GM18508 (cell line): ENCODE measurements at regions not wholly inside any gene's neighbourhood (a gene's known extent, or its start where the extent isn't known, plus 50 kb on each side); places are given as distances from the start of the nearest gene placed in this dataset.
"Not testable (repeated sequence)": the region's sequence is repeated elsewhere in the genome, so short reads cannot be mapped to it uniquely, and the experiment has no call there.

ENCODE experiments used
- ATAC-seq: cut with Tn5 transposase; IDR thresholded peaks from one replicate; pipeline ENCODE4 v1.9.1; 2021; ENCODE audit warnings: moderate number of reproducible peaks; ENCODE audit not compliant: insufficient read depth, unreplicated experiment

DNA sequence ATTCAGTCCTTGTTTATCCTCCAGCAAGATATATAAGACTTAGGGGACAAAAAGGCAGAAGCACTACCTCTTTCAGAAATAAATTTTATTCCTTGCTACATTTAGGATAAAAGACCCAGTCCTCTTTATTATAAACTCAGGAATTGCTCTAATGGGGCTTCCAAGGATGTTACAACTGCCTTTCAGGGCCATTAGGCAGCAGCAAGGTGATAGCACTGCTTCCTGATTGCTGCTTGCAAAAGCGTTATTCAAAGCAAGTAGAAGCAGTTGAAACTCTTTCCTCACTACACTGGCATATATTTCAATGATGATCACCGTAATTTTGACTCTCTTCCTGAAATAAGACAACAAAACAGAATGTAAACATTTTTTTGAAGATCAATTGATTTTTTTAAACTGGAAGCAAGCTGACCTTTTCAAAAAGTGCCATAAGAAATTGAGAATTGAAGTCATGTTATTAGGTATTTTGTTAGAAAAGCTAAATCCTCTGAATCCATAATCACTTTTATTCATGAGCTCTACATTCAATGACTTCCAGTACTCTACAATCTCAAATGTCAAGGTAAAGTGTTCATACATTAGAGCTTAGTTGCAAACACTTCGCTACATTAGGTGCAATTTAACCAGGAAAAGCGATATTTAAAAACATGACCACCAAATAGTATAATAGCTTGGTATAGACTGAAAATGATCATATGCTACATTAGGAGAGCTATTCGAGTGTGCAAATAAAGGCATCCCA, 233.4 kb upstream of the SYT10 start:
- no peak for ATAC-seq

DNA sequence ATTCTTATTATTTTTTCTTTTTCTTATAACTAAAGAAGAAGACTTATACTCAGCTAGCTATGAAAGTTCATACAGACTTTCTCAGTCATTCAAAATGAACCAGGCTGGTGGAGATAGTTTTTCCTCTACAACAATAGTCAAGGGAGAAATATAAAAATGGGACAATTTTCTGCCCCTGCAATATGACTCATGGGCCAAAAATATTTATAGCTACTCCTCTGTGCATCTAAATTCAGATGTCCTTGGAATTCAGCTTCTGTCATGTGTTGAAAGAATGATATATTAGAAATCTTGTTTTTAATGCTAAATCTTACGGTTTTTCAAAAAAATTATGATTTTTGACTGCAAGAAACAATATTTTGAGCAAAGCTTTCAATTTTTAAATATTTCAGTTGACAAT, 237.2 kb upstream of the SYT10 start:
- ATAC-seq, result no peak

DNA sequence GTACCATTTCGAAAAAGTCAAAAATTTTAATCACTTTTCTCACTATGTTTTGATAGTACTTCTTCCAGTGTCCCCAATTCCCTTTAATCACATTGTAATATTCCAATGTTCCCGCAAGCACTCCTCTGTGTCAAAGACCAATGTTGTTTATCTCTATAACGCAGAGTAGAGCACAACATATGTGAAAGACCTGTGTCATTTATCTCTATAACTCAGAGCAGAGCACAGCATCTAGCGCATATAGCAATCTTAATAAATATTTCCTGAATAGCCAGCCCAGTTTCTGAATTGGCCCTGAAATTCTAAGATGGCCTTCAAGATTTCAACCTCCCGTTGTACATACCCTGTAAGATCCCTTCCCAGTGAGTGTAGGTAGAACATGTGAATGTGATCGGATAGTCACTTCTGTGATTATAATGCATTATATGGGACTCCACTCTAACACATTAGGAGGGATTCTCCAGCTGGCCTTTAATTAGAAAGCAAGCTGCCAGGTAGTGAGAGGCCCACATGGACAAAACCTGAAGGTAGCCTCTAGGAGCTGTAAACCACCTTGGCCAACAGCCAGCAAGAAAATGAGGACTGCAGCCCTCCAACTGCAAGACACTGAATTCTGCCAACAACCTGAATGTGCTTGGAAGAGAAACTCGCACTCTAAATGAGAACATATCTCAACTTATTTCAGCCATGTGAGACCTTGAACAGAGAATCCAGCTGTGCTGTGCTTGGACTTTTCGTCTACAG, 238.8 kb upstream of the SYT10 start:
- no peak for ATAC-seq

DNA sequence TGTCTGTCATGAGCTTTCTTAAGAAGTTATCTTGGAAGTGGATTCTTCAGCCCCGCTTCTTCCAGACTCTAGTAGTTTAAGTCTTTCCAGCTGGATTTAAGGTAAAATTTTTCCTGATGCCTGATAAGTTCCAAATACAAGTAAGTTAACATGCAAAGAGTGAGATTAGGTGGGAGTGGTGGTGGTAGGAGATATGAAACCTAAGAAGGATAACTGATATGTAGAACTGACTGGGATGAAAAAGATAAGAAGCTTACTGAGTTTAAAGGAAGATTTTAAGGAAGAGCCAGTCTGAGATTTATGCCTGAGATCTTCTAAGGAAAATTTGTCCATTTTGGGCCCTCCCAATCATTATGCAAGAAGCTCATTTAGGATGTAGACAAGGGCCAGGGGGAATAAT, 250.9 kb upstream of the SYT10 start:
- no peak for ATAC-seq

DNA sequence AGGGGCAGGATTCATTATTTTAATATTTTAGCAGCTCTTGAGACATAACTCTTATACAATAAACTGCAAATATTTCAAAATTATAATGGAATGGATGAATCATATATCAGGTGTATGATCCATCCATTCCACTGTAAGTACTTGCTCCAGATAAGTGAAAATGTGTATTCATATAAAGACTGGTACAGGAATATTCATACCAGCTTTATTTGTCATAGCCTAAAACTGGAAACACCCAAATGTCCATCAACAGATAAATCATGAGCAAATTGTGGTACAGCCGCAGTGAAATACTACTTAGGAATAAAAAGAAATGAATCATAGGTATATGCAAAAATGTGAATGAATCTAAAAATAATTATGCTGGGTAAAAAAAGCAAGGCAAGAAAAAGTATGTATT, 263.6 kb upstream of the SYT10 start:
- no peak for ATAC-seq

DNA sequence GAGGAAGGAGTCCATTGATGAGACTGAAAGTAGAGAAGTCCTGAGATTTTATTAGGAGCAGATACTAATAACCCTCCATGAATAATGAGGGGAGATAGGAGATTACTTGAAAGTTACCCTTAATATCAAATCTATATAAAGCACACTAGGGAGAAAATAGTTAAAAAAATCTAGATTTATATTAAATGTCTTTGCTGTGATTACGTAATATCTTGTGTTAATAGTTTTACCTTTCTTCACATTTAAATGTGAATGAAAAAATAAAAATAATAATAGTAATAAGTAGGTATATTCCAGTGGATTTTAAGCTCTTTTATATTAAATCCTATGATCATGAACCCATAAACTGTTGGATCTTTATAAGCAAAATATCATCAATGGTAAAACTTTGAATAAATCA, 267.3 kb upstream of the SYT10 start:
- ATAC-seq, result no peak

GRCh38 chr12:33708935-33709334, 269.3 kb upstream of the SYT10 start:
- ATAC-seq, result no peak

- no peak for ATAC-seq
These were observed 270.9 kb upstream of the SYT10 start for GRCh38 chr12:33710548-33710947.

- ATAC-seq, result no peak
These were observed 279.0 kb upstream of the SYT10 start for GRCh38 chr12:33718631-33719030.

- ATAC-seq, result no peak
These were observed 281.9 kb upstream of the SYT10 start for GRCh38 chr12:33721561-33721960.

DNA sequence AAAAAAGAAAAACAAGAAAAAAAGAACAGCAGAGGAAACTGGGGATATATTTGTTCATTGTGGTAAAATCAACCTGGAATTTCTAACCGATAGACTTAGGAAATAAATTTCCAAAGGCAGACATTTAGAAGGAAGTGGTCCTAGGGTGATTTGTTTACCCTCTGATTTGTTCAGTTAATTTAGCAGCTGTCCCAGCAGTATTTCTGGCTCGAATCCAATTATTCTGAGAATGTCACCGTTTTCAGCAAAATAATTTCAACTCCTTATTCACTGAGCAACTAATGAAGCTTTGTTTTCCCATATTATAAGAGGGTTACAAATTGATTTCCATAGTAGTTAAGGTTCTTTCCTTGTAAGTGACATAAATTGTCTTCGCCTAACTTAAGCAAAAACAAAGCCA, 285.2 kb upstream of the SYT10 start:
- no peak for ATAC-seq

DNA sequence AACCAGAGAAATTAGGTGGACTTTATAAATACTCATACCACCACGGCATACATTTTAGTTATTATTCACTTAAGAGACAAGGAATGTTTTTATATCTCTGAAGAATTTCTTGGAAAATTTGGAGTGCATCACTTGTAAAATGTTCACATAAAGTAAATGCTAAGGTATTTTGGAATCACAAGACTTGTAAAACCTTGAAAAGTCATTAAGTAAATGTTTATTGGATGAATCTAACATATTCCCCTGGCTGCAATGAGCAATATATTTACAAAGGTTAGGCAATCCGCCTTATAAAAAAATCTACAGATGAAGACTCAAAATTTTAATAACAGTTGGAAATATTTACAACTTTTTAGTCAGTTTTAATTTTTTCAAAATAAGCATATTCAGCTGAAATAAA, 287.4 kb upstream of the ALG10 start:
- ATAC-seq, result no peak

DNA sequence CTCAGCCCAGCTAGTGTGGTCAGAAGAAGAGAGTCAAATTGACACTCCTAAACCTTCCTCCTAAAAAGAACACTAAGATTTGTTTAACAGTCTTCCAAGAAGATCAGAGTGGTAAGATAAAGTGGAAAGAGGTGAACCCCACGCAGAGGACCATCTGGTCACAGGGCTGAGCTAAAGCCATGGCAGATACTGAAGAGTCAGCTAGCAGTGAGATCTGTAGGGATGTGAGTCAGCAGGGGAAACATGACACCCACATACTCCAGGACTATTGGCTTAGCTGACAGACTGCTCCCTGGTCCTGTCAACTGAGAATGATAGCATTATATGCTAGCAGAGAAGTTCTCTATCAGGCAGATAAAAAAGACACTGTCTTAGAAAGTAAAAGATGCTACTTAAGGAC, 269.4 kb upstream of the ALG10 start:
- no peak for ATAC-seq

- ATAC-seq, result no peak
These were observed 264.6 kb upstream of the ALG10 start for GRCh38 chr12:33757701-33758100.

DNA sequence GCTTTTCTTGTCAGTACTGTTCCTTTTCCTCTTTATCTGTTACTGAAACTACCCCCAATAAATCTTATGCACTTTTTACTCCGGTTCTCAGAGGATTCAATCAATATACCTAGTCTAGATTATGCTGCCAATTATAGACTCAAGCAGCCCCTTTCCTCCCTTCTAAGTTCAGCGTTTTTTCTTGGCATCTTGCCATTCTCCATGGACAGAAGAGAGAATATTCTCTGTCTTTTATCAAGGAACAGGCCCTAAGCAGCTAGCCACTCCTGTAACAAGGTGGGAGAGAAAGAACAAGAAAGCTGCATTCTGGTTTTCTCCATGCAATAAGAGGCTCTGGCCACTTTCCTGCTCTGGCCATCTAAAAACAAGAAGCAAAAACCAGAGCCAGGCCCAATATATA, 263.0 kb upstream of the ALG10 start:
- ATAC-seq, result no peak

- no peak for ATAC-seq
These were observed 259.0 kb upstream of the ALG10 start for GRCh38 chr12:33763331-33763730.

DNA sequence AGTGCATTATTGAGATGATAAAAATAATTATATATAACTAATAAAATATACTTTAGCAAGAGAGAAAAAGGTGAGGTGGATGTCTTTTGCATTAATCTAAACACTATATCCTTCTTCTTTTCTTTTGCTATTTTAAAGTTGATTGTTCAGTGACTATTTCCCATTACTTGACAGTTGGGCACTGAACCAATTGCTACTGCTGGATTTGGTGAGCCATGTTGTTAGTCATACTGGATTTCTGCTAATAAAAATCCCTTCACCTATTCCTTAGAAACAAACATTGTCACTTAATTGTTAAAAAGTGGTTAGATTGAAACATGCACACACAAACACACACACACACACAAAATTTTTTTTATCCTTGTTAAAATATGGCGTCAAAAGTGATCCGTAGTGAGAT, 251.6 kb upstream of the ALG10 start:
- no peak for ATAC-seq

- ATAC-seq, result no peak
These were observed 250.4 kb upstream of the ALG10 start for GRCh38 chr12:33771889-33772288.

DNA sequence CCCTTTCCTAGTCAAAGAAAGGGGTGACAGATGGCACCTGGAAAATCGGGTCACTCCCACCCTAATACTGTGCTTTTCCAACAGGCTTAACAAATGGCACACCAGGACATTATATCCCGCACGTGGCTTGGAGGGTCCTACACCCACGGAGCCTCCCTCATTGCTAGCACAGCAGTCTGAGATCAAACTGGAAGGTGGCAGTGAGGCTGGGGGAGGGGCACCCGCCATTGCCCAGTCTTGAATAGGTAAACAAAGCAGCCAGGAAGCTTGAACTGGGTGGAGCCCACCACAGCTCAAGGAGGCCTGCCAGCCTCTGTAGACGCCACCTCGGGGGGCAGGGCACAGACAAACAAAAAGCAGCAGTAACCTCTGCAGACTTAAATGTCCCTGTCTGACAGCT, 249.2 kb upstream of the ALG10 start:
- not testable (repeated sequence) for ATAC-seq

- ATAC-seq, result no peak
These were observed 235.8 kb upstream of the ALG10 start for GRCh38 chr12:33786532-33786931.

DNA sequence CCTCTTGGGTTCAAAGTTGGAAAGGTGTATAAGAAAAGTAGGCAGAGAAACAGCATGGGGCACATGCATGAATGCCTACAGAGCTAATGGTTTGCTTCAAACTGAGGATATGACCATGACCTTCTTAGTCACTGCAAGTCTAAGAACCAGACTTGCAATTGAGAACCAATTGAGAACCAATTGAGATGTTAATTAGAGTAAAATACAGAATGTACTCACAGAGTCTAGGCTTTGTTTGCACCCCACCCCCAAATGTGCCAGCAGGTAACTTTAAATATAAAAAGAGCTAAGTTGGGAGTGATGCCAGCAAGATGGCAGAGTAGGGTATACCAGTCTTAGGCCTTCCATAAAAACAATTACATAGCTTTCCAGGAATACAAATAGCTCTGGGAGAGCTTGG, 227.3 kb upstream of the ALG10 start:
- ATAC-seq, result no peak

GRCh38 chr12:33795536-33795935, 226.8 kb upstream of the ALG10 start:
- ATAC-seq, result no peak
